K562 (cell line): ENCODE measurements at regions not wholly inside any gene's neighbourhood (a gene's known extent, or its start where the extent isn't known, plus 50 kb on each side); places are given as distances from the start of the nearest gene placed in this dataset.

Source experiments
- ATAC-seq: fragments of 200-7000 bp; cut with Tn5 transposase; 3 replicates; pipeline ENCODE4 v1.9.1; 2020; ENCODE audit warnings: moderate library complexity
- BruUV-seq: library from RNA; stranded (reverse); fragments of 400-500 nt; replicated peaks from 2 replicates; lab custom pipeline; 2021; lab: Mats Ljungman, UMichigan
- CTCF ChIA-PET: fragments of 300-600 bp; formaldehyde crosslinking; extraction: SDS; loops from one replicate; lab custom pipeline; 2021; ENCODE audit warnings: low intra/inter-chr PET ratio; lab: Yijun Ruan, JAX
- POLR2A ChIA-PET: fragments of 300-600, 350-650 bp; sonication (Branson Sonifier 250); formaldehyde crosslinking; extraction: SDS; loops from one replicate; lab custom pipeline; 2021; ENCODE audit warnings: antibody characterized with exemption, inconsistent platforms; lab: Yijun Ruan, JAX
- DNase-seq, 4 experiments: peaks; one replicate each; pipeline versions ENCODE4 v3.0.0 to v3.0.0-alpha.2; 2011 to 2018; ENCODE audit warnings: low spot score in 3 of 4, mixed read lengths in 3 of 4; ENCODE audit errors: extremely low read depth in 1 of 4
- FAIRE-seq: peaks from 2 replicates; lab custom pipeline; 2011; peaks lifted over from hg19 to GRCh38; lab: Jason Lieb, UNC
- H2AFZ ChIP-seq: 2 replicates; pipeline ENCODE4 v1.6.0; 2011; ENCODE audit warnings: low read depth, low read length, control low read depth, inconsistent platforms
- H3K27ac ChIP-seq: fragments of 200-600 bp; 3 replicates; pipeline ENCODE4 v1.8.0; 2011; ENCODE audit warnings: low read depth, mild to moderate bottlenecking, control low read depth, inconsistent platforms, low read length, moderate library complexity, mixed read lengths; ENCODE audit errors: extremely low read depth
- H3K27me3 ChIP-seq, 2 experiments: fragments of 300-600 bp in 1 of 2; 2 replicates in 1 of 2; 3 replicates in 1 of 2; pipeline versions ENCODE4 v1.6.0 to v1.8.0; 2011; ENCODE audit warnings: inconsistent platforms in 2 of 2, low read length in 2 of 2, mild to moderate bottlenecking in 1 of 2, mixed read lengths in 1 of 2, moderate library complexity in 1 of 2; ENCODE audit not compliant: control insufficient read depth in 2 of 2, insufficient read depth in 2 of 2
- H3K36me3 ChIP-seq: fragments of 300-600 bp; 3 replicates; pipeline ENCODE4 v1.8.0; 2011; ENCODE audit warnings: mild to moderate bottlenecking, low read length, inconsistent platforms; ENCODE audit not compliant: control insufficient read depth, insufficient read depth
- H3K4me1 ChIP-seq, 2 experiments: fragments of 200-600 bp in 1 of 2; replicated peaks in 1 of 2; 2 replicates in 1 of 2; 3 replicates in 1 of 2; pipeline versions ENCODE4 v1.5.1 to v1.8.0; 2011; ENCODE audit warnings: inconsistent platforms in 2 of 2, low read length in 2 of 2, mild to moderate bottlenecking in 1 of 2, mixed read lengths in 1 of 2, moderate library complexity in 1 of 2; ENCODE audit not compliant: control insufficient read depth in 2 of 2, insufficient read depth in 2 of 2
- H3K4me2 ChIP-seq: 2 replicates; pipeline ENCODE4 v1.6.1; 2011; ENCODE audit warnings: low read length, control low read depth, inconsistent platforms, mixed read lengths; ENCODE audit not compliant: insufficient read depth
- H3K4me3 ChIP-seq: fragments of 200-600 bp; sonication (generic), shearing (Covaris generic); 2 replicates; pipeline ENCODE4 v1.5.1; 2016; ENCODE audit warnings: control low read depth, inconsistent platforms
- H3K79me2 ChIP-seq: fragments of 200-600 bp; 3 replicates; pipeline ENCODE4 v1.8.0; 2011; ENCODE audit warnings: low read length, inconsistent platforms; ENCODE audit not compliant: control insufficient read depth, insufficient read depth
- H3K9ac ChIP-seq, 2 experiments: 2 replicates each; pipeline versions ENCODE4 v1.6.0 to v1.6.1; 2011; ENCODE audit warnings: low read depth in 2 of 2, low read length in 2 of 2, control low read depth in 1 of 2, inconsistent platforms in 1 of 2, mild to moderate bottlenecking in 1 of 2, mixed read lengths in 1 of 2; ENCODE audit not compliant: insufficient read depth in 1 of 2
- H3K9me1 ChIP-seq: one replicate; pipeline ENCODE4 v1.6.0; 2011; ENCODE audit warnings: inconsistent platforms, mild to moderate bottlenecking, low read length, moderate library complexity; ENCODE audit not compliant: control insufficient read depth, insufficient read depth
- H3K9me3 ChIP-seq: replicated peaks from 2 replicates; pipeline ENCODE4 v1.5.1; 2011; ENCODE audit warnings: low read depth, low read length, inconsistent platforms; ENCODE audit not compliant: control insufficient read depth, insufficient read depth
- H4K20me1 ChIP-seq: replicated peaks from 2 replicates; pipeline ENCODE4 v1.6.1; 2011; ENCODE audit warnings: low read length, inconsistent platforms, mixed read lengths; ENCODE audit not compliant: control insufficient read depth, insufficient read depth
- ARID2 ChIP-seq: fragments of 450-650 bp; IDR thresholded peaks from 2 replicates; pipeline ENCODE4 v1.6.1; 2017; ENCODE audit warnings: antibody characterized with exemption, mild to moderate bottlenecking
- BRD4 ChIP-seq: fragments of 200-600 bp; sonication (generic); IDR thresholded peaks from 2 replicates; pipeline ENCODE4 v1.6.1; 2017; ENCODE audit warnings: inconsistent platforms
- EGR1 ChIP-seq: fragments of 450-650 bp; conservative IDR thresholded peaks from 2 replicates; pipeline ENCODE4 v1.6.1; 2017; ENCODE audit warnings: mild to moderate bottlenecking
- ID3 ChIP-seq, 2 experiments: fragments of 250-450 bp in 1 of 2; fragments of 450-650 bp in 1 of 2; sonication (Bioruptor Pico) in 1 of 2; IDR thresholded peaks; 2 replicates each; pipeline versions ENCODE4 v1.6.1 to v1.8.0; 2016 to 2021; ENCODE audit warnings: mild to moderate bottlenecking in 2 of 2, moderate library complexity in 2 of 2, missing compliant biosample characterization in 1 of 2, missing genetic modification characterization in 1 of 2
- NR3C1 ChIP-seq: sonication (generic); formaldehyde crosslinking; IDR thresholded peaks from 2 replicates; pipeline ENCODE4 v1.8.1; 2022; ENCODE audit warnings: missing genetic modification reagents
- PHF20 ChIP-seq: fragments of 450-650 bp; IDR thresholded peaks from 2 replicates; pipeline ENCODE4 v1.6.1; 2018; ENCODE audit not compliant: partially characterized antibody
- PHF8 ChIP-seq: fragments of 200-600 bp; sonication (generic); IDR thresholded peaks from 2 replicates; pipeline ENCODE4 v1.6.1; 2012; ENCODE audit warnings: mixed run types, mild to moderate bottlenecking, inconsistent platforms, low read length, moderate library complexity, borderline replicate concordance
- STAT5A ChIP-seq: IDR thresholded peaks from 2 replicates; pipeline ENCODE4 v1.6.1; 2012; ENCODE audit warnings: low read length, inconsistent platforms, borderline replicate concordance
- TAF1 ChIP-seq: IDR thresholded peaks from 2 replicates; pipeline ENCODE4 v1.6.1; 2011; ENCODE audit warnings: mild to moderate bottlenecking, low read length, moderate library complexity; ENCODE audit not compliant: insufficient read depth, control insufficient read depth, severe bottlenecking; ENCODE audit errors: extremely low read depth
- TEAD1 ChIP-seq, 2 experiments: fragments of 450-650 bp in 1 of 2; sonication (generic) in 1 of 2; formaldehyde crosslinking; IDR thresholded peaks; 2 replicates each; pipeline versions ENCODE4 v1.4.0 to v1.8.0; 2020 to 2022; ENCODE audit warnings: mild to moderate bottlenecking in 2 of 2, missing genetic modification reagents in 1 of 2
- ZNF175 ChIP-seq: fragments of 200-800 bp; sonication (Bioruptor generic); IDR thresholded peaks from 2 replicates; pipeline ENCODE4 v1.6.1; 2016; ENCODE audit warnings: low read depth, mild to moderate bottlenecking, missing genetic modification characterization, missing compliant biosample characterization
- ZNF277 ChIP-seq: fragments of 250-450 bp; sonication (Bioruptor Pico); IDR thresholded peaks from 2 replicates; pipeline ENCODE4 v1.8.0; 2022; ENCODE audit warnings: inconsistent platforms, mild to moderate bottlenecking, moderate library complexity, borderline replicate concordance
- ZNF354B ChIP-seq: fragments of 250-450 bp; sonication (Bioruptor Pico); IDR thresholded peaks from 2 replicates; pipeline ENCODE4 v1.4.0; 2020
- ZNF584 ChIP-seq: fragments of 200-800 bp; sonication (Bioruptor generic); IDR thresholded peaks from 2 replicates; pipeline ENCODE4 v1.6.1; 2016; ENCODE audit warnings: low read depth, mild to moderate bottlenecking, missing genetic modification characterization, missing compliant biosample characterization
- ZNF586 ChIP-seq: fragments of 450-650 bp; formaldehyde crosslinking; conservative IDR thresholded peaks from 2 replicates; pipeline ENCODE4 v1.4.0; 2020; ENCODE audit warnings: mild to moderate bottlenecking, moderate library complexity
- ZNF764 ChIP-seq: fragments of 250-450 bp; sonication (Bioruptor Pico); IDR thresholded peaks from 2 replicates; pipeline ENCODE4 v1.4.0; 2020; ENCODE audit warnings: low read depth, mild to moderate bottlenecking, moderate library complexity
- WGBS: fragments of 100-300 bp; shearing (Covaris generic); methylation state at CpG from one replicate; pipeline ENCODE4 v1.1.6; 2016; ENCODE audit warnings: low coverage, mixed read lengths; ENCODE audit not compliant: insufficient coverage; ENCODE audit errors: missing lambda C conversion rate; 5-methylcytosine and 5-hydroxymethylcytosine counted together
- in situ Hi-C: fragments of 300-500 bp; cut with MboI; formaldehyde crosslinking; loops from 4 replicates; pipeline ENCODE4 v1.15.0; 2018; ENCODE audit warnings: inconsistent platforms, mixed read lengths
- intact Hi-C: fragments of 100-400 bp; cut with micrococcal nuclease; formaldehyde crosslinking; loops from 2 replicates; pipeline ENCODE4 v1.14.2; 2022
- TF ChIP-seq, protein P1 (sequence below): sonication (generic); formaldehyde crosslinking; IDR thresholded peaks from 2 replicates; pipeline ENCODE4 v1.8.1; 2023; ENCODE audit warnings: mild to moderate bottlenecking, missing genetic modification reagents, moderate library complexity

DNA sequence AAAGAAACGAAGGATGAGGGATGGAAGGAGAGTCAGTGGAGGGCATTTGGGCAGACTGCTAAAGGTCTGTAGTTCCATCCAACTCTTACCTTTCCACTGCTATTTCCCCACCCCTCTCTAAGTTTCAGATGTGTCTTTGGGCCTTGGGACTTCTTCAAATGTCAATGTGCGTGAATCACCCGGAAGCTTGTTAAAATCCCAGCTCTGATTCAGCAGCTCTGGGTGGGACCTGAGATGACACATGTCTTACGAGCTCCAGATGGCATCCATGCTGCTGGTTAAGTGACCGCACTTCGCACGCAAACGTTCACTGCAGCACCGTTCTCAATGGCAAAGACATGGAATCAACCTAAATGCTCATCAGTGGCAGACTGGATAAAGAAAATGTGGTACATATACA lies 309.9 kb downstream of the VRK1 start (continued):
- no peak for TF ChIP-seq STAT5A
- no peak for TF ChIP-seq BRD4
- TF ChIP-seq PHF8, result no peak
- TF ChIP-seq, protein P1, sequence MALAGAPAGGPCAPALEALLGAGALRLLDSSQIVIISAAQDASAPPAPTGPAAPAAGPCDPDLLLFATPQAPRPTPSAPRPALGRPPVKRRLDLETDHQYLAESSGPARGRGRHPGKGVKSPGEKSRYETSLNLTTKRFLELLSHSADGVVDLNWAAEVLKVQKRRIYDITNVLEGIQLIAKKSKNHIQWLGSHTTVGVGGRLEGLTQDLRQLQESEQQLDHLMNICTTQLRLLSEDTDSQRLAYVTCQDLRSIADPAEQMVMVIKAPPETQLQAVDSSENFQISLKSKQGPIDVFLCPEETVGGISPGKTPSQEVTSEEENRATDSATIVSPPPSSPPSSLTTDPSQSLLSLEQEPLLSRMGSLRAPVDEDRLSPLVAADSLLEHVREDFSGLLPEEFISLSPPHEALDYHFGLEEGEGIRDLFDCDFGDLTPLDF (CRISPR knock-in tag), result no peak
- no peak for TF ChIP-seq TAF1
- TF ChIP-seq PHF20, result no peak

DNA sequence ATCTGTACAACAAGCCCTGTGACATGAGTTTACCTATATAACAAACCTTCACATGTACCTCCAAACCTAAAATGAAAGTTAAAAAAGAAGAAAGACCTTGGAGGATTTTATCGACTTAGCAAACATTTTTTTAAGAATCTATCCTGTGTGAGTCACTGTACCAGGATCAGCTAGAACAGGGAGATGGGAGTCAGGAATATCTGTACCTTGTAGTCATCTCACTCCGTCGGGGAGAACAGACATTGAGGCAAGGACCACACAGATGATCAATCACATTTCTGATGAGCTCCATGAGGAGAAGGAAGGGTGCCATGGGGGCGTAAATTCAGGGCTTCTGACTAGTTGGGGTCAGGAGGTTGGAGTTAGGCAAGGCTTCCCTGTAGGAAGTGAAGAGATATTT lies 310.6 kb downstream of the VRK1 start:
- intact Hi-C loops (no loop called here), in situ Hi-C loops (no loop called here)
- ChIA-PET POLR2A (interaction anchor here (1.3 kb wide), 1 partner anchor 10 kb away, joined by 3 read pairs; no protein-coding TSS in a partner anchor), CTCF (no interaction called here)
- Histone ChIP-seq H3K9me3 (no peaks in the 10 kb centered on the region), H3K9ac (no peak overlapping the region), H4K20me1 (no peaks in the 10 kb centered on the region), H2AFZ (no peak overlapping the region), H3K27ac (no peak overlapping the region), H3K79me2 (no peaks in the 10 kb centered on the region), H3K4me1 (no peaks in the 10 kb centered on the region), H3K4me3 (no peak overlapping the region), H3K9me1 (no peaks in the 10 kb centered on the region), H3K27me3 (peaks cover 3 to 15% of the 10 kb centered on the region in 2 experiments; a peak in 4 of 5 replicates), H3K36me3 (no peaks in the 10 kb centered on the region), H3K4me2 (no peak overlapping the region)
- 4% methylated on average over 4 of the region's 4 CpGs for WGBS
- ATAC-seq (no peak), DNase-seq (no peak), FAIRE-seq (no peak)
- BruUV-seq, result no TSS peak
- no peak for TF ChIP-seq ZNF586 (CRISPR knock-in tag)
- TF ChIP-seq ZNF354B (CRISPR knock-in tag), result no peak
- no peak for TF ChIP-seq ARID2
- TF ChIP-seq EGR1, result no peak
- TF ChIP-seq TEAD1 (CRISPR knock-in tag; IDR thresholded peaks at IDR 0.05), result no peak
- no peak for TF ChIP-seq ZNF277 (CRISPR knock-in tag)
- TF ChIP-seq ID3 (CRISPR knock-in tag; IDR thresholded peaks at IDR 0.05), result no peak
- TF ChIP-seq ID3 (tag; IDR thresholded peaks at IDR 0.05), result no peak
- TF ChIP-seq ZNF764 (CRISPR knock-in tag), result no peak
- TF ChIP-seq NR3C1 (CRISPR knock-in tag), result no peak
- no peak for TF ChIP-seq ZNF584 (CRISPR knock-in tag)
- TF ChIP-seq ZNF175 (CRISPR knock-in tag), result no peak
